ENCODE measurements at regions not wholly inside any gene's neighbourhood (a gene's known extent, or its start where the extent isn't known, plus 50 kb on each side); places are given as distances from the start of the nearest gene placed in this dataset.

GRCh38 chr10:130498934-130499333 is 362.7 kb downstream of the GLRX3 start:
- WGBS, 2 donors, result 73 to 74% methylated on average over 8 of the region's 8 CpGs
- Histone ChIP-seq H3K36me3 (no peaks in the 10 kb centered on the region), H3K9me3 (peaks cover 0 to 16% (median 0%) of the 10 kb centered on the region in 4 donors), H3K4me1 (no peaks in the 10 kb centered on the region), H3K4me3 (no peak overlapping the region), H3K27ac (no peak overlapping the region), H3K27me3 (no peaks in the 10 kb centered on the region)
- no peak for DNase-seq (ENCODE audit: low spot score in 2 of 2)
- TF ChIP-seq CTCF (IDR thresholded peaks at IDR 0.05), result no peak
- no peak for TF ChIP-seq EP300 (IDR thresholded peaks at IDR 0.05)
- no peak for TF ChIP-seq POLR2A (IDR thresholded peaks at IDR 0.05)

- H3K36me3 ChIP-seq, result no peaks in the 10 kb centered on the region
- no peak overlapping the region for H3K27ac ChIP-seq
- TF ChIP-seq POLR2A (IDR thresholded peaks at IDR 0.05) (no peak), CTCF (IDR thresholded peaks at IDR 0.05) (no peak), EP300 (IDR thresholded peaks at IDR 0.05) (no peak)
- no peak overlapping the region for H3K4me3 ChIP-seq
- H3K9me3 ChIP-seq, result peaks cover 0 to 16% (median 0%) of the 10 kb centered on the region in 4 donors
- no peak for DNase-seq (ENCODE audit: low spot score in 2 of 2)
- H3K4me1 ChIP-seq, result no peaks in the 10 kb centered on the region
- no peaks in the 10 kb centered on the region for H3K27me3 ChIP-seq
These were observed 363.4 kb downstream of the GLRX3 start for GRCh38 chr10:130499541-130499940.

- Histone ChIP-seq H3K27me3 (no peaks in the 10 kb centered on the region), H3K9me3 (peaks cover 0 to 16% (median 0%) of the 10 kb centered on the region in 4 donors), H3K4me3 (no peak overlapping the region), H3K27ac (no peak overlapping the region), H3K4me1 (no peaks in the 10 kb centered on the region), H3K36me3 (no peaks in the 10 kb centered on the region)
- no peak for DNase-seq (ENCODE audit: low spot score in 2 of 2)
- WGBS, 2 donors, result 80 to 85% methylated on average over 8 to 10 of the region's 10 CpGs
- TF ChIP-seq POLR2A (IDR thresholded peaks at IDR 0.05) (no peak), CTCF (IDR thresholded peaks at IDR 0.05) (no peak), EP300 (IDR thresholded peaks at IDR 0.05) (no peak)
These were observed 364.2 kb downstream of the GLRX3 start for GRCh38 chr10:130500261-130501000.

GRCh38 chr10:130507461-130507860 is 371.3 kb downstream of the GLRX3 start:
- no peaks in the 10 kb centered on the region for H3K36me3 ChIP-seq
- no peaks in the 10 kb centered on the region for H3K4me1 ChIP-seq
- no peak for DNase-seq (ENCODE audit: low spot score in 2 of 2)
- peaks cover 0 to 16% (median 0%) of the 10 kb centered on the region in 4 donors for H3K9me3 ChIP-seq
- TF ChIP-seq CTCF (IDR thresholded peaks at IDR 0.05) (no peak), EP300 (IDR thresholded peaks at IDR 0.05) (no peak), POLR2A (IDR thresholded peaks at IDR 0.05) (no peak)
- no peak overlapping the region for H3K4me3 ChIP-seq
- 69 to 77% methylated on average over 5 of the region's 5 CpGs for WGBS, 2 donors
- H3K27ac ChIP-seq, result no peak overlapping the region
- H3K27me3 ChIP-seq, result no peaks in the 10 kb centered on the region

GRCh38 chr10:130509881-130510689 is 373.9 kb downstream of the GLRX3 start:
- no peak overlapping the region for H3K4me3 ChIP-seq
- H3K36me3 ChIP-seq, result no peaks in the 10 kb centered on the region
- H3K27me3 ChIP-seq, result no peaks in the 10 kb centered on the region
- H3K9me3 ChIP-seq, result peaks cover 0 to 7% (median 0%) of the 10 kb centered on the region in 4 donors
- no peak for DNase-seq (ENCODE audit: low spot score in 2 of 2)
- no peak overlapping the region for H3K27ac ChIP-seq
- WGBS, 2 donors, result 74 to 75% methylated on average over 22 to 25 of the region's 25 CpGs
- no peak for TF ChIP-seq POLR2A (IDR thresholded peaks at IDR 0.05)
- no peaks in the 10 kb centered on the region for H3K4me1 ChIP-seq
